NCI-H748 (cell line): ENCODE measurements at regions not wholly inside any gene's neighbourhood (a gene's known extent, or its start where the extent isn't known, plus 50 kb on each side); places are given as distances from the start of the nearest gene placed in this dataset.

Experiments used
- DNase-seq: peaks from one replicate; lab custom pipeline; 2025; ENCODE audit not compliant: unreplicated experiment; lab: John Stamatoyannopoulos, UW

DNA sequence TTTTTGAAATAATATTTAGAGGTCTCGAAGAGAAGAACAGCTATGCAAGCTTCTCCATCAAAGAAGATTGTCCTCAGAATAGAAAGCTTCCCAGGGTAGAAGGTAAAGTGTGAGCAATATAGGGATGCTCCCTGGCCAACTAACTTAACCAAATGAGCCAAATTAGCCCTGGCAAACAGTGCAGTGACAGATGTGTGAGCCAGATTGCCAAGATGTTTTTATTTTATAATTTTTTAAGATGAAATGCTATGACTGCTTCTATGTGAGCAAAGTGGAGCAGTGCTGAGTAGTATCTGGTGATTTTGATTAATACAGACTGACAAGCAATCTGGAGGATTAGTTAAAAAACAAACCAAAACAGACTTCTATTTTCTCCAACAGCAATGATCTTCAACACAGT, 202.1 kb downstream of the NOVA1 start:
- DNase-seq: no peak

DNA sequence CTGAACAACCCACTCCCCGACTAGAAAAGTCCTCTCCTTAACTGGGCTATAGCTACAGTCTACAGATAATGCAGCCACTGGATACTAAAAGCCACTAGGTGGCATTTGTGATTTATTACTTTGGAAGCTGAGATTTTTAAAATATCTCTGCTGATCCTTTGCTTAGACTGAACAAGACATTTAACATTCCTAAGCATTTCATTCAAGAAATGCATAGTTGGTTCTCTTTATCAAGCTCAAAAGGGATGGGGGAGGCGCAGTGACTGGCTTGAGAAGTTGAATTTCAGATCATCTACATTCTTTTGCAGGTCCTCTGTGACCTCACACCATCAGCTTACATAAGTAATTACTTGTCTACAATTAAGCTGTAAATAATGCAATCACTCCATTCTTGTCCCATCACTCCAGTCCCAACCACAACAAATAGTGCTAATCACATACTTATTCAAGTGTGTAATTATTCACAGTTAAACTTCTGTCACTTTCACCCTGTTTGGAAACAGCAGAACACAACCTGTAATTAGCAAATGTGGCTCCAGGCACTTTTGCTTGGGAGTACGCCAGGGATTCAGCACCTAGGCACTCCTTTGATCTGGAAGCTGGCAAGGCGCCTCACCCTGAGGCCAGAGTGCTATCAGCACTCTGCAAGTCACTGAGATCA, 203.6 kb downstream of the NOVA1 start:
- peak; percentile 95 for DNase-seq

DNA sequence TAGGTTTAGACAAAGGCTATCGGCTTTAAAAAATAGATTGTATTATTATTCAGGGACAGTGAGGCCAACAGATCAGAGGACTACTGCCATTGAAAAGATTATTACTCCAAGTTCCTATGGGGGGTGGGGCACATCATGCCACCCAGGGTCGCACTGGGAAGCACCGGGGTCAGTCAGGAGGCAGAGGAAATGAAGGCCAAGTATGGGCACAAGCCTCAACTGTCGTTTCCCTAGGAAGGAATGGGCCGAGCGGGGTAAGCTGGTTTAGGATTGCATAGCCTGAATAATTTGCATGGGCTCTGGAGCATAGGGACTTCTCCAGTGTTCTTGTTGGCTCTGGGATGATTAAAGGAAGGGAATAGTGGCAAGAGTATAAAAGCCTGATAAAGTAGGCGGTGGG, 205.3 kb downstream of the NOVA1 start:
- DNase-seq: no peak

DNA sequence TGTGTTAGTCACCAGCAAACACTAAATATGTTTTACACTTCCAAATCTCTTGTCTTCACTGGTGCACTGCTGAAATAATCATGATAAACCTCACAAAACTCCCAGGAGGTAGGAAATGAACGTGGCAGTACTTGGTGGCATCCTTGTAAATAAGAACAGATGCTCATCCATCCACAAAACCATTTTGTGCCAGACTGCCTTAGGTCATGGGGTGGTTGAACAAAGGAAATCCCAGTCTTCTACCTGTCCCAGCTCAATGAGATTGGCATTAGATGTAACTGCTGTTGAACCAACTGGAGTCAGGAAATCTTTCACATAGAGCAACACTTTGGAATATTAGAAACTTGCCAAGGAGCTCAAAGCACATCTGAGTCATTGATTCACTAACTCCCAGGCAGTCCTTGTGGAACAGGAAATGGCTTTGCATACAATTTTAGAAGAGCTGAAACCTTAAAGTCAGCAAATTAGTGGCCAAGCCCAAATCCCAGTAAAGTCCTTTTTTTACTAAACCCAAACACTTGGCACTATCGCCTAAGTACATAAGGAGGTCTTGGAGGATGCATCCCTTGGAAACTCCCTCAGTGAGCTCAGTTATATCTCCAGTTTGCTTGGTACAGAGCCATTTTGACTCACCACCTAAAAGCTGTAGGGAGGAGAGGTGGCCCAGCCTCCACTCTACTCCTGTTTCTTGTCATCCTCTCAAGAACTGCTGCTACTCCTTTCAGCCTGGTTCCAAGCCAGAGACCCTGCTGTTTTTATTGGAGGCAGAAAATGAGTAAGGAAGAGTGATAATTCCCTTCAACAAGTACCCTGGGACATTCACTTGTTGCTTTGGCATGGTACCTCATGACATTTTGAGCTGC, 208.0 kb downstream of the NOVA1 start:
- no peak for DNase-seq

DNA sequence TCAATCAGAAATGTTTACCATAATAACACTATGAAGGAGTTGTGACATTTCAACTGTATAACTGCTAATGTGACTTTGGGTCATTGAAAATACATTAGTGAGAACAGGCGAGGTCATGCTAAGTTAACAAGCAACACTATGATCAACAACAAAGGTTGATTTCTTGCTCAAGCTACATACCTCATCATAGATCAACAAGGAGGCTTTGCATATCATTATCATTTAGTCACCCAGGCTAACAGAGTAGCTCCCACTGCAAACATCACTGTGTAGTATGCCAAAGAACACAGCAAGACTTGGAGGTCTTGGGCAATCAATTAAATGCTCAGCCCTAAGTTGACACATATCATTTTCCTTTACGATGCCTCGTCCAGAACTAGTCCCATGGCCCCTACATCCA, 212.5 kb downstream of the NOVA1 start:
- DNase-seq: peak; percentile 39

DNA sequence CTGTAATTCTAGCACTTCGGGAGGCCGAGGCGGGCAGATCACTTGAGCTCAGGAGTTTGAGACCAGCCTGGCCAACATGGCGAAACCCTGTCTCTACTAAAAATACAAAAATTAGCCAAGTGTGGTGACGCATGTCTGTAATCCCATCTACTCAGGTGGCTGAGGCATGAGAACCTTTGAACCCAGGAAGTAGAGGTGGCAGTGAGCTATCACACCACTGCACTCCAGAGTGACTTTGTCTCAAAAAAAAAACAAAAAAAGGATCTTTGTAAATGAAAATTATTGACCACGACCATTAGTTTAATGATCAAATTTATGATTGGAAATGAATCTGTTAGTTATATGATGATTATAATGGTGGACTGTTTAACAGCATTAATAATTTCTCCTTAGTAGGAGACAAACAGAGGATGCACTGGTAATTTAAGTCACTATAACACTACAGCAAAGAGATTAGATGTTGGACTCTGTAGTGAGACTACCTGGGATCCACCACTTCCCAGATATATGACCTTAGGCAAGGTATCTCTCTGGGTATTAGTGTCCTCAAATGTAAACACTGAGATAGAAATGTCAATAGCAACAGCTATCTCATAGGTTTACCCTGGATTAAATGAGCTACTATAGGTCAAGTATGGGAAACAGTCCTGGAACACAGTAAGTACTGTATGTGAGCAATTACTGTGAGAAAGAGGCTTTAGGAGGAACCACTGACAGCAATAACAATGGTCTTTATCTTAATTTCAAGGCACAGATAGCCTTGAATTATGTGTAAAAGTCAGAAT, 214.7 kb downstream of the NOVA1 start:
- peak; percentile 51 for DNase-seq

DNA sequence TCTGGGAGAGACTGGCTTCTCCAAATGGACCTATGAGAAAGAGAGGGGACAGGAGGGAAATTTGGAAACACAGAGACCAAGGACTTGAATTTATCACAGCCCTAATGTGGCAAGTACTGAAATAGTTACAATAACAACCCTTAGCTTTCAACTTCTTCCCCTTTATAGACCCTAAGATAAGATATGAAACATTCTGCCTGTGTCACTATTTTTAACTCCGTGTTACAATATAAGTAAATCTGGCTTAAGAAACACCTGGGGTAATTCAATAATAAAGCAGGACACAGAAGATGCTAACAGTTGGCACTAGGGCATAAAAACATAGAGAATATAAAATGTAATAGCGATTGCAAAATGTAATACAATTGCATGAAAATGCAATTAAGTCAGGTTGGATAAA, 216.4 kb downstream of the NOVA1 start:
- DNase-seq: no peak

DNA sequence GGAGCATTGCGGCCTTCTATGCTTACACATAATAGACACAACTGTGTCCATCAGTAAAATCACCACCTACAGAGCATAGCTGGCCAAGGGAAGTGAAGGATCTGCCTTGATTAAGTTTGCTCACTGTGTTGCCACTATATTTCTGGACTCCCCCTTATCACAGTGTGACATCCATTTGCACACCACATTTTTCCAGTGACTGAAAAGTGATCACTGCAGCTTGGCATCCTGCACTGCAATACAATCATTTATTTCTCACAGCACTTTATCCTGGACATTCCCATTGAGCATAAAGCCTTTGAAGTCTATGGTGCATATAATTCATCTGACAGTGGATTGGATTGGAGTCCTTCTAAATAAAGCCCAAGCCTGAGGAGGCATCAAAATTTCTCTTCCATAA, 217.2 kb downstream of the NOVA1 start:
- DNase-seq: no peak

DNA sequence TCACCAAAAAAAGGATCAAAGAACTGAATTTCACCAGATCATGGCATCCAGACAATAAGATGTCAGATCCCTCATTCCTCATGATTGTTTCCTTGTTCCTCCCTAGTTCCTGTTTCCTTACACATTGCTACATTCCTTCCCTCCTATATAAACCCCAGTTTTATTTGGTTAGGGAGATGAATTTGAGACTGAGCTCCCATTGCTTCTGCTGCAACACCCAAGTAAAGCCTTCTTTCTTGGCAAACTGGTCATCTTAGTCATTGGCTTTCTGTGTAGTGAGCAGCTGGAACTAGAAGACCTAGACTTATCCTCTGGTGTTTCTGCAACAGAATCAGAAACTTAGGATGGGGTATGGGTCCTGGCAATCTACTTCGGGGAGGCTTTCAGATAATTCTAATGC, 217.9 kb downstream of the NOVA1 start:
- DNase-seq: no peak

DNA sequence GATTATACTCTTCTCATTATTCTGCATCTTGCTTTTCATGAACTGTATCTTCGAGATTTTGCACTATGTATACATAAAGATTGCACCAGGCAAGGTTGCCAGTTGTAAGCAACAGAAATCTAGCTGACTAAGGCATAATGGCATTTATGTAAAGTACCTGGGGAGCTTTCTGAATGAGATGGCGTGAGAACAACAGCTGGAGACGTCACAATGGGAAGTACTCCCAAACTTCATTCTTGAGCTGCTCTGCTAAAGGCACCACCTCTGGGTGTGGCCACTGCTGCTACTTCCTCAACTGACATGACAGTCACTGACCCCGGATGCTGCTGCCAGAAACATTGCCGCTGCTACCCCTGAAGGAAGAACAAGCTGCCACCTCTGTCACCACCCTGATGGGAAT, 220.7 kb downstream of the NOVA1 start:
- no peak for DNase-seq

DNA sequence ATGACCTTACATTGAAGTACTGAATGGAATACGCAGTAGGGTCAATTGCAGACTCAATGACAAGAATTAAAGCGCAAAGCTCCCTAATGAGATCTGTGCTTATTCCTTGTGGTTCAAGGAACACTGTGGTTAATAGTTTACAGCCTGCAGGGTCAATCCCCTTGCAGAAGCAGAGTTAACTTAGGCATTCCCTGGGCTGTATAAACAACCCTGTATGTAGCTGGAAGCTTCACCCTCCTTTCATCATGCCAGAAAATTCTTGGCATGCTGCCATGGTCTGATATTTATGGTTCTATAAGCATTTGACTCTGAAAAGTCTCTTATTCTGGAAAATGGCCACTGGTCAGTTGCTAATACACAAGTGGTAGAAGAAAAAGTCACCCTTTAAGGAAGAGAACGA, 227.7 kb downstream of the NOVA1 start:
- DNase-seq: peak; percentile 74

DNA sequence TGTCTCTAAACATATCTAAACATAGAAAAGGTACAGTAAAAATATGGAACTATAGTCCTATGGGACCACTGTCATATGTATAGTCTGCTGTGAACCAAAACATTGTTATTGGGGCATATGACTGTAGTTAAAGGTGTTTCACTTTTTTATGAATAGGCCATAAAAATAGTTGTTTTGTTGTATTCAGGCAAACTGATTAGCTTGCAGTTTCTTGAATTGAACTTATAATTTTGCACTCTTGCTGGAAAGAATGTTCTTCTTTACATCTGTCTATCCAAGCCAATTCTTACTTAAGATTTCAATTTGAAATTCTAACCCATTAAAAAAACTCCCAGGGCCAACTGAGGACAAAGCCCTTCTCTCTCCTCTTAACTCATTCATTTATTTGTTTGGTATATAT, 234.1 kb downstream of the NOVA1 start:
- DNase-seq: no peak

DNA sequence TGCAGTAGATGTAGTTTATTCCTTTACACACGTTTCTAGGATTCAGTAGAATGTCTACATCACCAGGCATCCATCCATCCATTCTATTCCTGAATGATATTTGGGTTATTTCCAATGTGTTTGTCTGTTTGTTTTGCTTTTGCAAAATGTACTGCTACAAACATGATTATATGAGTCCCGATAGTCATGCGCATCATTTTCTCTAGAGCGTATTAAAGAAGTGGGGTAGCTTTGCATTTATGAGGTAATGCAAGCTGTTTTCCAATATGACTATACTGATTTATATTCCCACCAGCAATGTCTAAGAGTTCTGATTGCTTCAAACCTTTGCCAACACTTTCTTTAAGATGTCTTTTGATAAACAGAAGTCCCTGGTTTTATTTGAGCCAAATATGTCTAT, 253.2 kb downstream of the NOVA1 start:
- DNase-seq: no peak

DNA sequence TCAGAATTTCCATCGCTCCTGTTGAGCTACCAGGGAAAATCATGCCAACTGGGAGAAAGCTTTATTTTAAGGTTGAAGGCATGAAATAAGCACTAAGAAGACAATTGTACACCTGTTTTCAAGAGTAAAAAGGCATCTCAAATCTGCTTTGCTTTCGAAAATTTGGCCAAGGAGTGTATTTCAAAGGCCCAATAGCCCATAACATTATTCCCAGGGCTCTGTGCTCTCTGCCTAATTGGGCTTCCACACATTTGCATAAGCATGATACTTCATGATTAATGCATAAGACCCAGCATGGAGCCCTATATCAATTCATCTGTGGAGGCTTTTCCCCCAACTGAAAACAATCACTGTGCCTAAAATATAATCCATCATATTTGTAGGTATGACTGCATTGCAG, 258.5 kb downstream of the NOVA1 start:
- no peak for DNase-seq

DNA sequence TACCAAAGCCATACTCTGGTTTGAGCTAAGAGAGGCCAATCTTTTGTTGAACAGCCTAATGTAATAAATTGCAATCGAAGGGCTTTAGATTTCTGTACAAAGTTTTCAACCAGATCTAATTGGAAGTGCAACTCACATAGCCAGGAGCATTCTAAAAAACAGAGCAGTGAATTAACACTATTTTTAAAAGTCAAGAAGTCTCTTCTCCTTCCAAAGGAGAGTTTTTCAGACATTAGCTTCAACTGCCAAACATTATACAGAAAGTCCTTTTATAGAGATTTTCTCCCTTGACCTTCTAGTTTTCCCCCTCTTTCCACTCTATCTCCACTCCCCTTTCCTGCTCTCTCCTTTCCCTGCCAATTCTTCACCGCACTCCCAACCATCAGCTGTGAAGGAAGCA, 259.6 kb downstream of the NOVA1 start:
- no peak for DNase-seq

DNA sequence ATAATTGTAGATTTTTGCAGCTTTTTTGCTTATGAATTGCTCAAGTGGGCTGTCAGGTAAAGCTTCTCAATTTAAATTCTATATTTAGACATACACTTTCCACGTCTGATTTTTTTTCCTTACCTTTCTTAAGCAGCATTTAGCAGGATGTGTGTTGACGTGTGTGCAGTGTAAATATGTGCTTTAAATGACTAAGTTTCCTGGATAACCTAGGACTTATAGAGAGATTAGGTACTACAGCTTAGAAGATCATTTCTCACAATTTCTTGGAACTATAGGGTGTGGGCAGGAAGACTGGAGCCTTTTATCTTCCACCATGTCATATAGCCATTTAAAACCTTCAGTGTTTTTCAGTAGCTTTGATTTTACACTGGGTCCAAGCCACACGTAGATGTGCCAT, 263.5 kb downstream of the NOVA1 start:
- DNase-seq: no peak

DNA sequence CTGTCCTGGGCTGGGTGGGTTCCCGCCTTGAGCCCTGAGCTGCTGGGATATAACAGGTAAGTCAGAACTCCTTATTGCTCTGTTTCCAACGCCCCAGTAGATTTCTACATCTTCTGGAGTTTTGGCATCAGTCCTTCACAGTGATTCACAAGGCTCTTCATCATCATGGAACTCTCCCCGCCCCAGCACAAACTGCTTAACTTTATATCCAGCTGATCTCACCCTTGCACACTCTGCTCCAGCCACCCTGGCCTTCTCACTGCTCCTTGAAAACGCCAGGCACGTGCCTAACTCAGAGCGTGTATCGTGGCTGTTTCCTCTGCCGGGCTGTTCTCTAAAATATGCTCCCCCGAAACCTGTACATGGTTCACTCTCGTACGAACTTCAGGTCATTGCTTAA, 264.9 kb downstream of the NOVA1 start:
- DNase-seq: no peak

DNA sequence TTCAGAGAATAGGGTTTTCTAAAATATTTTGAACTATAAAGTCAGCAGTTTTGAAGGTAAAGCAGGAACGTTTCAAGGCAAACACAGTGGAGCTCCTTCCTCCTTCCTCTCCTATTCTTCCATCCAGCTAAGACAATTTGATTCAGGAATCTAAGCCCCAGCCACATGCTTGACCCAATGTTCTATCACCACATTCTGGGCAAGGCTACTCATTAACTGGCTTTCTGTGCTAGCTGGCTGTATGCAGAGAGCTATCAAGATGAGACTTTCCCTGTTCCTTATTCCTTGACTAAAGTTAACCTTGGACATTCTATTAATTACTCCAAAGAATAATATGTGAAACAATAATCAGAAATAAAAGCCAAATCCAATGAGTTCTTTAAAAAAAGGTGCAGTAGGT, 266.9 kb downstream of the NOVA1 start:
- no peak for DNase-seq

DNA sequence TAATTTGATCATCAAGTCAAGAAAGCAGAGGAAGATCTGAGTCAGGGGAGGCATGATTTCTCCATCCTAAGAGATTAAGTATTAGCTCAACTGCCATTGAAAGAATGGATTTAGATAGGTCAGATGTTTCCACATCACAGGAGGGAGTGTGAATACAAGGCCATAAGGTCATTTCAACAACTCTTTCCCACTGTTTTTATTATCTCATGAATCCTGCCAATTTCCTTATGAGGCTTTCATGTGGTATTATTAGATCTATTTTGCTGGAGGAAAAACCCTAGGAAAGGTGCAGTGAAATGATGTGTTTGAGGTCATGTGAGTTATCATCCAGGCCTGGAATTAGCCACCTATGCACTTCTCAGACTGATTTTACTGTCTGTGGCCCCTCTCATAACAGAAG, 269.0 kb downstream of the NOVA1 start:
- DNase-seq: no peak

DNA sequence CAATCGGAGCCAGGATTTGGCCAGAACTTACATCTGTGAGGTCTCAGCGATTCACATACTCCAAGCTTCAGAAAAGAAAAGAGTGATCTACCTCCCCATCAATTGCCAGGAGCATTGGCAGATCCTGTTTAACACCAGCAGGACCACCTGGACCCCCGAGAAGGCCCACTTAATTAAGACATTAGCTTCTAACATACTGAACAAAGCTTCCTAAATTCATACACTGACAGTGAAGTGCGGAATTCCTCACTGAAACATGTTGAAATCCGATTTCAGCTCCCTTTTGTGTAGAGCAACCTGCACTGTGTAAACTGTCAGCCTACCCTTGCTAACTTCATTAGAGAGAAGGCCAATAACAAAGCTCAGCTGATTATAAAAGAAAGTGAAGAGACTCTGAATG, 274.0 kb downstream of the NOVA1 start:
- DNase-seq: peak; percentile 87

DNA sequence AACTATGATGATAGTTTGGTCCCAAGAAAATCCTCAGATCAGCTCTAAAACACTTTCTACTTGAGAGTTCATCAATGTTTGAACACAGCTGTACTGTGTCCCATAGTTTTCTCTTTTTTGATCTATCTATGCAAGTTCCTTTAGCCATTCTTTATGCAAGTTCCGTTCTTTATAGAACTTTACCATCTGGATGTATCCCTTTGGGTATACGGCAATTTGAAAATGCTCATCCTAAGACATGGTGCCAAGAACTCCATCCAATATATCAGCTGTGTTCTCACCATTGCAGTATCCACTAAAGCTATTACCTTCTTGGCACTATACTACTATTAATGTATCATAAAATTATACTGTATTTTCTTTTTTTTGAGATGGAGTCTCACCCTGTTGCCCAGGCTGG, 276.9 kb downstream of the NOVA1 start:
- DNase-seq: no peak
